Fibroblast of the aortic adventitia (primary cell): ENCODE measurements at regions not wholly inside any gene's neighbourhood (a gene's known extent, or its start where the extent isn't known, plus 50 kb on each side); places are given as distances from the start of the nearest gene placed in this dataset.

Experiments used
- DNase-seq: peaks from one replicate; pipeline ENCODE4 v3.0.0-alpha.2; 2010; ENCODE audit warnings: low read depth
- H3K4me3 ChIP-seq: 2 replicates; pipeline ENCODE4 v1.5.1; 2011; ENCODE audit warnings: low read depth, mild to moderate bottlenecking, control low read depth, low read length, moderate library complexity
- TF ChIP-seq, protein P1 (sequence below): IDR thresholded peaks from 2 replicates; pipeline ENCODE4 v1.5.1; 2011; ENCODE audit warnings: mild to moderate bottlenecking, low read length, control low read depth, inconsistent platforms; ENCODE audit not compliant: insufficient read depth

DNA sequence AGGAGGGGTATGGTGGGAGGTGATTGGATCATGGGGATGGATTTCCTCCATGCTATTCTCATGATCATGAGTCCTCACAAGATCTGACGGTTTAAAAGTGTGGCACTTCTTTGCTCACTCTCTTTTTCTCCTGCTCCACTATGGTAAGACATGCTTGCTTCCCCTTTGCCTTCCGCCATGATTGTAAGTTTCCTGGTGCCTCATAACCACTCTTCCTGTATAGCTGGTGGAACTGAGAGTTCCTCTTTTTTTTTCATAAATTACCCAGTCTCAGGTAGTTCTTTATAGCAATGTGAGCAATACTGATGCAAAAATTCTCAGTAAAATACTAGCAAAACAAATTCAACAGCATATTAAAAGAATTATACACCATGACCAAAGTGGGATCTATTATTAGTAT is 728.5 kb upstream of the SLC8A1 start:
- no peak for DNase-seq
- no peak overlapping the region for H3K4me3 ChIP-seq
- TF ChIP-seq, protein P1, sequence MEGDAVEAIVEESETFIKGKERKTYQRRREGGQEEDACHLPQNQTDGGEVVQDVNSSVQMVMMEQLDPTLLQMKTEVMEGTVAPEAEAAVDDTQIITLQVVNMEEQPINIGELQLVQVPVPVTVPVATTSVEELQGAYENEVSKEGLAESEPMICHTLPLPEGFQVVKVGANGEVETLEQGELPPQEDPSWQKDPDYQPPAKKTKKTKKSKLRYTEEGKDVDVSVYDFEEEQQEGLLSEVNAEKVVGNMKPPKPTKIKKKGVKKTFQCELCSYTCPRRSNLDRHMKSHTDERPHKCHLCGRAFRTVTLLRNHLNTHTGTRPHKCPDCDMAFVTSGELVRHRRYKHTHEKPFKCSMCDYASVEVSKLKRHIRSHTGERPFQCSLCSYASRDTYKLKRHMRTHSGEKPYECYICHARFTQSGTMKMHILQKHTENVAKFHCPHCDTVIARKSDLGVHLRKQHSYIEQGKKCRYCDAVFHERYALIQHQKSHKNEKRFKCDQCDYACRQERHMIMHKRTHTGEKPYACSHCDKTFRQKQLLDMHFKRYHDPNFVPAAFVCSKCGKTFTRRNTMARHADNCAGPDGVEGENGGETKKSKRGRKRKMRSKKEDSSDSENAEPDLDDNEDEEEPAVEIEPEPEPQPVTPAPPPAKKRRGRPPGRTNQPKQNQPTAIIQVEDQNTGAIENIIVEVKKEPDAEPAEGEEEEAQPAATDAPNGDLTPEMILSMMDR: no peak

DNA sequence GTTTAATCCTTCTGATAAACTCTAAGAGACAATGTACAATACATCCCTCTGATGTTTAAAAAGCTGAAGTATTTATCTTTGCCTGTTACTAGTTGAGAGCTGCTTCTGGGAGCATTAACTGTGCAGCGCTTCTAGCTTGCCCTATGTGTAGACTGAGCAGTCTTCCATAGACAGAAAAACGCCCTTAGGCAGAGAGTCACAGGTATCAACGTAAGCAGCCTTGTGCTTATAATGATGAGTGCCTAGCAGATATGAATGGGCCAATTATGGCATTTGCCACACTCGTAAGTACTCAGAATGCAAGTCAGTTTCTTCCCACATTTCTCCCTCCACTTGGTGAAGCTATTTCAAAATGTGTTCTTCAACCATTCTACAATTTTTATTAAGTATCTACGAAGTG is 731.1 kb upstream of the SLC8A1 start:
- no peak overlapping the region for H3K4me3 ChIP-seq
- TF ChIP-seq, protein P1: no peak
- DNase-seq: no peak

DNA sequence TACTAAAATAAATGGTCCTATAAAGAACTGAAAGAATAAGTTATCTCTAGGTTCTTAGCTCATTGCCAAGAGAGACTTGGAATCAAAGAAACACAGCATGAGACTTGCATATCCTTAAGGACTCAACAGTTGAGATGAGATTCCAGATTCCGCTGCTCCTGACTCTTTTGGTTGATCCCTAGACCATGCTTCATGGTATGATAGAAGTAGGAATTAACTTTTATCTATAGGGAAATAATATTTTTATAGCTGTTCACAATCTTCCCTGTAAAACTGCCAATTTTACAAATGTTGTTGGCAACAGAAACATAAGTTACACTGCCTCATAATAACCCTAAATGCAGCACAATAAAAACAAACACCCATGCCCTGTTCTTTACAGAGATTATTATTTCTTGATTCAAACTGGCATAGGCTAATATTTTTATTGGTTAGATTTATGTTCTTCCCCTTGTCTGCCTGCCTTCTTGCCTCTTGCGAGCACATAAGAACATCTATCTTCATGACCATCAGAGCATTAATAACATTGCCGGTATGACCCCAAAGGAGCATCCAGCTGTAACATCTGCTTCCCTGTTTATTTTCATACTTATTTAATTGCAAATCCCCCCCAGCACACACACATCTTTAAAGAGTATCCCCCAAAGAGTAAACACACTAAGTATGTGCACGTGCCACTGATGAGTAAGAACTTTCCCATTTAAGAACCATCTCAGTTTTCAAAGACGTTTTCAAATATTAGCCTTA is 735.7 kb upstream of the SLC8A1 start:
- DNase-seq: no peak
- TF ChIP-seq, protein P1: no peak
- H3K4me3 ChIP-seq: no peak overlapping the region

DNA sequence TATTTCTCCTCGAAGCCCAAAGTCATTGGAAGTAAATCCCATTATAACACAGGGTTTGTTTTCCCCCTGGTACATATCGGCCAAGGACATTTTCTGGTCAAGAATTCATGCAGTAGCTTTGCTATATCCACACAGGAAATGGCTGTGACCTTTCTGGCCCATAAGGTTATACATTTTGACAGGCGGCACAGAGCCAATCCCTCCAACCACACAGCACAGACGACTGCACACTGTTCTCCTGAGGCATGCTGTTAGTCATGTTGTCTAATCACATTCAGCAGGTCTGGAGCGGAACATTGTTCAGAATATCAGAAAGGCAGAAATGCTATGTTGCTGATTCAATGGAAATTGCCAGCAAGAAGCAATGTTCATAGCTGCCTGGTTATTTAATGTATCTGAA is 742.3 kb upstream of the SLC8A1 start:
- peak; percentile 4 for DNase-seq
- H3K4me3 ChIP-seq: no peak overlapping the region
- TF ChIP-seq, protein P1: no peak

DNA sequence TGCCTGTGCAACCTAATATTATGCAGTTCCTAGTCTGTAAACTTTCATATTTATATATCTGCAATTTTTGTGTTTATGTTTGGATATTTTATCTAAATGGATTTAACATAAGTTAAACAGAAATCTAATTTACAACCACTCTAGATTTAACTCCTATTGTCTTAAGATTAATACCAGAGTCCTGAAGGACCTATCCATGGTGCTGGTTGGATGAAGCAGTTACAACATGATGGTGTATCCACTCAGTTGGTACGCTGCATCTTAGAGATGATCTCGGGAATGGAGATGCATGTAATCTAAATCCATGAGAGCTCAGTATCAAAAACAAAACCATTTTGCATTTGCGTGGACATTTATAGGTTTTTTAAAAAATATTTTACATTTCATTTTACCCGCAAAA is 745.9 kb upstream of the SLC8A1 start:
- DNase-seq: no peak
- no peak overlapping the region for H3K4me3 ChIP-seq
- TF ChIP-seq, protein P1: no peak

DNA sequence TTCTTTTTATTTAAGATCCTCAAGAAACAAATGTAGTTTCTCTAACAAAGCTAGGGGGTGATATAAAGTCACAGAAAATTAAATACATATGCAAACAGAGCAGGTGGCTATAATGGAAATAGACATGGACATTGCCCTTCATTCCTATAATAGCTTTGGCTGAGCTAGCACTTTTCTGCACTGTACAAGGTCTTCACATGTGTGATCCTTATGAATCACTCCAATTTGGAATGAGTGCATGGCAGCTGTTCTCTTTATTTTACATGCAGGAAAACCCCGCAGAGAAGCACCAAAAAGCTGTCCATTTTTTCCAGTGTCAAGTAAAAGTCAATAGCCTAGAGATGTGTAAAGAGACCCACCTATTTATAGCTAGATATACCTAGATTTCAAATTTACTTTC is 747.4 kb upstream of the SLC8A1 start:
- DNase-seq: no peak
- H3K4me3 ChIP-seq: no peak overlapping the region
- TF ChIP-seq, protein P1: no peak

DNA sequence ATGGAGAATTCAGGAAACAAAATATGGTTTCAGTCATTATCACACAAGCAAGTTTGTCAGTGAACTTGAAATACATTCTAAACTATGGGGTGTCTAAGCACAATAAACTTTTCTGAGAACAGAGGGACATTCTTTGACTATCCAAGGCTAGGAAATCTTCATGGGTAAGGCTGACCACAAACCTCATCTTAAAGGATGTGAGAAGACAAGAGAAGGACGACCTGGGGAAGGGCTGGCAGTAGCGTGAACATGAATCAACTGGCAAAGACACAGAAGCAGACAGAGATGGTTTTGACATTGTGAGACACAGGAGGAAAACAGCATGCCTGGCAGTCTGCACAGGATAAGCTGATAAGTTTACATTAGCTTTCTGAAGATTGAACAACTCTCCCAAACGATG is 752.4 kb upstream of the SLC8A1 start:
- no peak overlapping the region for H3K4me3 ChIP-seq
- TF ChIP-seq, protein P1: no peak
- no peak for DNase-seq
